SK-N-MC (cell line): ENCODE measurements at regions not wholly inside any gene's neighbourhood (a gene's known extent, or its start where the extent isn't known, plus 50 kb on each side); places are given as distances from the start of the nearest gene placed in this dataset.

Source experiments
- EZH2 ChIP-seq: fragments of 200-600 bp; sonication (generic); IDR thresholded peaks from one replicate; pipeline ENCODE4 v1.6.1; 2017; ENCODE audit warnings: antibody characterized with exemption
- POLR2AphosphoS5 ChIP-seq: IDR thresholded peaks from 2 replicates; pipeline ENCODE4 v1.6.1; 2012; ENCODE audit warnings: mild to moderate bottlenecking, low read depth, low read length, borderline replicate concordance

GRCh38 chr2:52936029-52936428 lies 831.6 kb upstream of the CHAC2 start:
- no peak for TF ChIP-seq EZH2
- TF ChIP-seq POLR2AphosphoS5 = no peak
